Thyroid gland (tissue), 4 donors: ENCODE measurements at regions not wholly inside any gene's neighbourhood (a gene's known extent, or its start where the extent isn't known, plus 50 kb on each side); places are given as distances from the start of the nearest gene placed in this dataset.

Experiments used
- CTCF ChIP-seq, 6 experiments: fragments of 200-600 bp in 3 of 6; fragments of 450-650 bp in 3 of 6; sonication (generic) in 3 of 6; IDR thresholded peaks; one replicate each; pipeline ENCODE4 v1.5.1; 2016 to 2019; ENCODE audit warnings: antibody characterized with exemption in 6 of 6, mild to moderate bottlenecking in 2 of 6, inconsistent platforms in 1 of 6, moderate library complexity in 1 of 6
- POLR2A ChIP-seq, 2 donors: fragments of 450-650 bp; IDR thresholded peaks; one replicate each; pipeline ENCODE4 v1.6.1; 2017; ENCODE audit warnings: antibody characterized with exemption in 2 of 2, mild to moderate bottlenecking in 2 of 2, moderate library complexity in 1 of 2

GRCh38 chr12:89245090-89245489, 107.2 kb downstream of the DUSP6 start:
- TF ChIP-seq CTCF (IDR thresholded peaks at IDR 0.05): no peak
- no peak for TF ChIP-seq POLR2A (IDR thresholded peaks at IDR 0.05)
